ENCODE measurements at regions not wholly inside any gene's neighbourhood (a gene's known extent, or its start where the extent isn't known, plus 50 kb on each side); places are given as distances from the start of the nearest gene placed in this dataset.

DNA sequence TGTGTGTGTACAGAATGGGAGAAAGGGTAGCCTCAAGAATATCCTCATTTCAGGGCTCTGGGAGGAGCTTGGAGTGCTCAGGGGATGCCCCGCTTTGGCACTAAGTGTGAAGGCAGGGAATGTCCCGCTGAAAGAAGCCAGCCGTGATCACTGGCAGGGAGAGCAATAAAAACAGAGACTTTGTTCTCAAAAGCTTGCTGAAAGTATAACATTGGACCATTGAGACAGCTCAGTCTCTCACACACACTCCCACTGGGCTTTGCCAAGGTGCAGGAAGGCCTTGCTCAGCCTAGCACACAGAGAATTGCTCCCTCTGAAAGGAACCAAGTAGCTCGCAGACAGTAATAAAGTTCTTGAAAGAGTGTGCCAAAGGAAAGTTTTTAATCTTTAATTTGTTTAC is 143.8 kb upstream of the SLITRK2 start:
- Histone ChIP-seq H3K4me3 (no peak overlapping the region), H3K36me3 (no peaks in the 10 kb centered on the region), H3K9me3 (no peaks in the 10 kb centered on the region), H3K4me1 (no peaks in the 10 kb centered on the region), H3K27ac (no peak overlapping the region), H3K27me3 (no peaks in the 10 kb centered on the region)
- no peak for TF ChIP-seq POLR2A (IDR thresholded peaks at IDR 0.05)
- TF ChIP-seq, protein P1, sequence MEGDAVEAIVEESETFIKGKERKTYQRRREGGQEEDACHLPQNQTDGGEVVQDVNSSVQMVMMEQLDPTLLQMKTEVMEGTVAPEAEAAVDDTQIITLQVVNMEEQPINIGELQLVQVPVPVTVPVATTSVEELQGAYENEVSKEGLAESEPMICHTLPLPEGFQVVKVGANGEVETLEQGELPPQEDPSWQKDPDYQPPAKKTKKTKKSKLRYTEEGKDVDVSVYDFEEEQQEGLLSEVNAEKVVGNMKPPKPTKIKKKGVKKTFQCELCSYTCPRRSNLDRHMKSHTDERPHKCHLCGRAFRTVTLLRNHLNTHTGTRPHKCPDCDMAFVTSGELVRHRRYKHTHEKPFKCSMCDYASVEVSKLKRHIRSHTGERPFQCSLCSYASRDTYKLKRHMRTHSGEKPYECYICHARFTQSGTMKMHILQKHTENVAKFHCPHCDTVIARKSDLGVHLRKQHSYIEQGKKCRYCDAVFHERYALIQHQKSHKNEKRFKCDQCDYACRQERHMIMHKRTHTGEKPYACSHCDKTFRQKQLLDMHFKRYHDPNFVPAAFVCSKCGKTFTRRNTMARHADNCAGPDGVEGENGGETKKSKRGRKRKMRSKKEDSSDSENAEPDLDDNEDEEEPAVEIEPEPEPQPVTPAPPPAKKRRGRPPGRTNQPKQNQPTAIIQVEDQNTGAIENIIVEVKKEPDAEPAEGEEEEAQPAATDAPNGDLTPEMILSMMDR (IDR thresholded peaks at IDR 0.05): no peak
- WGBS, 2 donors: 62 to 78% methylated on average over 3 to 4 of the region's 4 CpGs
- intact Hi-C loops (cut with DNase I): no loop called here
- DNase-seq: no peak

DNA sequence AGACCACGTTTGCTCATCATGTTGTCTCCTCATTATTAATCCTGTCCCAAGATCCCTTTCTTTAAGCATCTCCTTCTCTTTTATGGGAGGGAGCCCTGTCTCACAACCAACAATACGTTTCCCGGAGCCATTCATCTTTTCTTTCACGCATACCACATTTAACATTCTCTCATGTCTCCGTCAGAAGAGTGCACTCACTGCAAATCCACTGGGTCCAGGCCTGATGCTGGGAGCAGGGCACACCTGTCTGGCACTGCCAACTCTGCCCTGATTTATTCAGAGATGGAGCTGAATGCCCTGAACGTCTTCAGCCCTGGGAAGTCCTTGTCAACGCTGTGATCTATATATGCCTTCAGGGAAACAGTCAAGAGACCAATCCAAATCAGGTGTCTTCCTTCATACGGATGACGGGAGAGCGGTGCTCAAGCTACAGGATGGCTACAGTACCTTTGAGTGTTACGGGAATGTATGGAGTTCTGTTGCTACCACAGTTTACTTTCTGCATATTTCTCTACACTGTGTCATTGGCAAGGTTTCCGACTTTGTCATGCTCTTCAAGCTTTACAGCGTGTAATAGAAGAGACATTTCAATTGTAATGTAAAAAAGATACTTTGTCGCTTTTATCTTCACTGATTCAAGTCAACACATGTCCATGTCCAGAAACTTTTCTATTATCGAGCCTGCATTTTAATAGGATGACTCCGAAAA is 140.4 kb upstream of the SLITRK2 start:
- intact Hi-C loops (cut with DNase I): no loop called here
- Histone ChIP-seq H3K27me3 (no peaks in the 10 kb centered on the region), H3K27ac (no peak overlapping the region), H3K4me3 (no peak overlapping the region), H3K4me1 (no peaks in the 10 kb centered on the region), H3K9me3 (no peaks in the 10 kb centered on the region), H3K36me3 (no peaks in the 10 kb centered on the region)
- TF ChIP-seq, protein P1 (IDR thresholded peaks at IDR 0.05): no peak
- TF ChIP-seq POLR2A (IDR thresholded peaks at IDR 0.05): no peak
- WGBS, 2 donors: 77 to 81% methylated on average over 12 to 14 of the region's 16 CpGs
- DNase-seq: no peak

DNA sequence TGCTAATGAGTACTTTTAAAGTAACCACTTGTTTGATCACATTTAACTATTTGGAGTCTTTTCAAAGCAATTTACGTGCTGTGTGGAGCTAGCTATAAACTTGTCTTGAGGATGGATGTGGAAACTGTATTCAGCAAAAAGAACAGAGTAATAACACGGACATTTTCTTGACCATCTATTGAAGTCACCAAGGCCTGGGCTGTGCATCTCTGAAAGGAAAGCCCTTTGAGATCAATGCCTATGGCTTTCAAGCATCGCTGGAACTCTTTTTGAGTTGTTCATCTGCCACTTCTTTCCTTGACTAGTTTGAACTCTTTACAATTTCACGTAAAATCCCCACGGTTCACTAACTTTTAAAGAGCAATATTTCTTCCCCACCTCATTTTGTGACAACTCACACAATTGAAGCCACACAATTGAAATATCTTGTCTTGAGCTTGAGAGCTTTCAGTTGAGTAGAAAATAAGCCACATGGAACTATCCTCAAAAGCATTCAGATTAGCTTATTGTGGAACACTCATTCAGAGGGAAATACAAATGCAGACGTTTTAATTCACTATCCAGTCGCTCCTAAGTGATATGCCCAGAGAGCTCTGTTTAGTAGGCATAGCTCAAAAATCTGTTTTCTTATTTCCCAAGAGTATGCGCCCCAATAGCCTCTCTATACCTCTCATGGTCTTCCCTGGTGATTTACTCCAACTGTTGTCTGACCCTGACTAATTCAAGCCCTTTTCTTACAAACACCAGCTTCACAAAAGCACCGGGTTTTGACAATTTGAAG is 134.9 kb upstream of the SLITRK2 start:
- 55 to 61% methylated on average over 9 of the region's 9 CpGs for WGBS, 2 donors
- H3K36me3 ChIP-seq: no peaks in the 10 kb centered on the region
- DNase-seq: no peak
- TF ChIP-seq, protein P1 (IDR thresholded peaks at IDR 0.05): no peak
- no peak for TF ChIP-seq POLR2A (IDR thresholded peaks at IDR 0.05)
- H3K27me3 ChIP-seq: no peaks in the 10 kb centered on the region
- no peaks in the 10 kb centered on the region for H3K9me3 ChIP-seq
- H3K4me1 ChIP-seq: no peaks in the 10 kb centered on the region
- intact Hi-C loops (cut with DNase I): no loop called here
- no peak overlapping the region for H3K4me3 ChIP-seq
- no peak overlapping the region for H3K27ac ChIP-seq

DNA sequence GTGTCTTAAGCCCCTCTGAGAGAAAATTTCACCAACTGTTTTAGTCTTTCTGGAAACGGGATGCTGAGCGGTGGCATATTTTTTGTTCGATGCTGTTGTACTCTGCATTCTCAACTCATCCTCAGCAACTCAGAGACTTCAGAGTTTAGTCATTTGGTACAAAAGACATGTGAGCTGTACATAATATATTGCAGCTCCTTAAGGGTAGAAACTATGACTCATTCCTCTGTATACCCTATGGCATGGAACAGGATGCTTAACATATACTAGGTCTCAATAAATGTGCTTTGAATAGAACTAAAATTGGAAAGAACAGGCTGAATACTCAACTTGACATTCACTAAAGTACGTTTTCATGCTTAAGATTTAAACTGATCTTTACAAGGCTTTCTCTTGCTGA is 130.5 kb upstream of the SLITRK2 start:
- 63 to 83% methylated on average over 3 to 4 of the region's 4 CpGs for WGBS, 2 donors
- Histone ChIP-seq H3K9me3 (no peaks in the 10 kb centered on the region), H3K27ac (no peak overlapping the region), H3K27me3 (no peaks in the 10 kb centered on the region), H3K4me1 (no peaks in the 10 kb centered on the region), H3K36me3 (no peaks in the 10 kb centered on the region), H3K4me3 (no peak overlapping the region)
- no peak for TF ChIP-seq POLR2A (IDR thresholded peaks at IDR 0.05)
- TF ChIP-seq, protein P1 (IDR thresholded peaks at IDR 0.05): no peak
- intact Hi-C loops (cut with DNase I): no loop called here
- no peak for DNase-seq

DNA sequence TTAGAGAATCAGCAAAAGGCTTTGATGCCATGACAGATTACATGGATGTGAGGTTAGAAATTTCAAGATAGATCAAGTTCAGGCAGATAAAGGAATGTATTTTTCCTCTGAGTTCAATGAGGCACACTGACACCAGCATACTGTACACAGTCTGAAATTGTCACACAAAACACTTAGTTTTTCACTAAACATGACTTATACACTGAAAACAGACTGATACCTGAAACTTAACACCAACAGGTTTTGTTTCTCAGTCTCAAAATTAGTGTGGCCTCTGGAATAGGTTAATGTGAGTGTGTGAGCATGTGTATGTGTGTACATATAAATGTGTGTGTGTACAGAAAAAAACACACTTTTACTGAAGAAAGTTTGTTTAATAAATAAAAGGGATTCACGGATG is 129.9 kb upstream of the SLITRK2 start:
- DNase-seq: no peak
- TF ChIP-seq, protein P1 (IDR thresholded peaks at IDR 0.05): no peak
- TF ChIP-seq POLR2A (IDR thresholded peaks at IDR 0.05): no peak
- Histone ChIP-seq H3K36me3 (no peaks in the 10 kb centered on the region), H3K4me3 (no peak overlapping the region), H3K27ac (no peak overlapping the region), H3K4me1 (no peaks in the 10 kb centered on the region), H3K9me3 (no peaks in the 10 kb centered on the region), H3K27me3 (no peaks in the 10 kb centered on the region)
- intact Hi-C loops (cut with DNase I): no loop called here
- WGBS, 2 donors: 38 to 67% methylated on average over 1 of the region's 1 CpG

Measured in esophagus squamous epithelium (tissue), 5 donors.